CD4-positive, alpha-beta T cell treated with Interleukin-1 beta for 1 hour (primary cell): ENCODE measurements at regions not wholly inside any gene's neighbourhood (a gene's known extent, or its start where the extent isn't known, plus 50 kb on each side); places are given as distances from the start of the nearest gene placed in this dataset.
"Not testable (repeated sequence)": the region's sequence is repeated elsewhere in the genome, so short reads cannot be mapped to it uniquely, and the experiment has no call there.

Source experiments
- DNase-seq, 2 donors: peaks; one replicate each; pipeline ENCODE4 v3.0.0-alpha.2; 2020 to 2022

GRCh38 chr9:15113288-15113687 lies 193.7 kb downstream of the TTC39B start:
- no peak for DNase-seq

GRCh38 chr9:15111071-15111470 lies 195.9 kb downstream of the TTC39B start:
- DNase-seq = no peak

- peak; percentile 15 to 54 for DNase-seq
These were observed 194.7 kb upstream of the FREM1 start for GRCh38 chr9:15104826-15105420.

- no peak for DNase-seq
These were observed 193.1 kb upstream of the FREM1 start for GRCh38 chr9:15103290-15103689.

- no peak for DNase-seq
These were observed 190.9 kb upstream of the FREM1 start for GRCh38 chr9:15101095-15101494.

- DNase-seq = no peak
These were observed 190.3 kb upstream of the FREM1 start for GRCh38 chr9:15100571-15100970.

GRCh38 chr9:15096972-15097371 lies 186.7 kb upstream of the FREM1 start:
- DNase-seq = no peak

GRCh38 chr9:15086778-15087324 lies 176.6 kb upstream of the FREM1 start:
- no peak for DNase-seq

- DNase-seq = no peak
These were observed 176.0 kb upstream of the FREM1 start for GRCh38 chr9:15086156-15086763.

GRCh38 chr9:15081021-15081753 lies 171.0 kb upstream of the FREM1 start:
- no peak for DNase-seq

GRCh38 chr9:15080401-15080800 lies 170.2 kb upstream of the FREM1 start:
- no peak for DNase-seq

GRCh38 chr9:15079989-15080388 lies 169.8 kb upstream of the FREM1 start:
- DNase-seq = no peak

- DNase-seq = no peak
These were observed 167.9 kb upstream of the FREM1 start for GRCh38 chr9:15077946-15078729.

GRCh38 chr9:15073620-15074019 lies 163.4 kb upstream of the FREM1 start:
- DNase-seq = no peak

- no peak for DNase-seq
These were observed 160.5 kb upstream of the FREM1 start for GRCh38 chr9:15070716-15071115.

- DNase-seq = no peak
These were observed 158.9 kb upstream of the FREM1 start for GRCh38 chr9:15069106-15069505.

GRCh38 chr9:15068261-15068660 lies 158.0 kb upstream of the FREM1 start:
- DNase-seq = no peak

- DNase-seq = no peak
These were observed 148.8 kb upstream of the FREM1 start for GRCh38 chr9:15059003-15059402.

- DNase-seq = no peak
These were observed 148.0 kb upstream of the FREM1 start for GRCh38 chr9:15058236-15058635.

GRCh38 chr9:15055284-15055683 lies 145.1 kb upstream of the FREM1 start:
- not testable (repeated sequence) for DNase-seq

GRCh38 chr9:15048772-15049171 lies 138.5 kb upstream of the FREM1 start:
- no peak for DNase-seq

- no peak for DNase-seq
These were observed 136.9 kb upstream of the FREM1 start for GRCh38 chr9:15047028-15047551.

- DNase-seq = no peak
These were observed 123.1 kb upstream of the FREM1 start for GRCh38 chr9:15033316-15033715.
